ENCODE measurements at regions not wholly inside any gene's neighbourhood (a gene's known extent, or its start where the extent isn't known, plus 50 kb on each side); places are given as distances from the start of the nearest gene placed in this dataset.

DNA sequence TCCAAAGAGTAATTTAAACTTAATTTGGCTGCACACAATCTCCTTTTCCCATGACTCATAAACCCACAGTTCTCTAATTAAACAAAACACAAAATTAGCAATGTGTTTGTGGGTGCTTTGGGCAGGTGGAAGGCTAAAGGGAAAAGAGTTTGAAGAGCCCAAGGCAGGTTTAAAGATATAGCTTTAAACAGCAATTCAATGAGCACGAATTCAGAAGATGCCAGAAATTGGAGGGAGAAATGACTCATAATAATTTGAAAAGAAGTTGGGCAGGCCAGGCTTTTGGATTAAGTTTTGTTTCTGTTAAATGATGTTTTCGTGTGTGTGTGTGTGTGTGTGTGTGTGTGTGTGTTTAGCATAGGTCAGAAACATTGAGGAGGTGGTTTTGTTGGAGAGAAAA is 594.8 kb upstream of the ZEB2 start:
- H3K4me2 ChIP-seq (ENCODE audit: low read length), result no peak overlapping the region
- H3K79me2 ChIP-seq, result no peaks in the 10 kb centered on the region
- H3K9me3 ChIP-seq (ENCODE audit: control insufficient read depth, low read length), result no peaks in the 10 kb centered on the region
- H3K9ac ChIP-seq, result no peak overlapping the region
- H3K27ac ChIP-seq, result no peak overlapping the region
- no peak overlapping the region for H3K4me3 ChIP-seq (ENCODE audit: low read depth, low read length)
- no peaks in the 10 kb centered on the region for H3K4me1 ChIP-seq
- no peaks in the 10 kb centered on the region for H3K27me3 ChIP-seq (ENCODE audit: control insufficient read depth, insufficient read depth, low read length)
- TF ChIP-seq, protein P1, sequence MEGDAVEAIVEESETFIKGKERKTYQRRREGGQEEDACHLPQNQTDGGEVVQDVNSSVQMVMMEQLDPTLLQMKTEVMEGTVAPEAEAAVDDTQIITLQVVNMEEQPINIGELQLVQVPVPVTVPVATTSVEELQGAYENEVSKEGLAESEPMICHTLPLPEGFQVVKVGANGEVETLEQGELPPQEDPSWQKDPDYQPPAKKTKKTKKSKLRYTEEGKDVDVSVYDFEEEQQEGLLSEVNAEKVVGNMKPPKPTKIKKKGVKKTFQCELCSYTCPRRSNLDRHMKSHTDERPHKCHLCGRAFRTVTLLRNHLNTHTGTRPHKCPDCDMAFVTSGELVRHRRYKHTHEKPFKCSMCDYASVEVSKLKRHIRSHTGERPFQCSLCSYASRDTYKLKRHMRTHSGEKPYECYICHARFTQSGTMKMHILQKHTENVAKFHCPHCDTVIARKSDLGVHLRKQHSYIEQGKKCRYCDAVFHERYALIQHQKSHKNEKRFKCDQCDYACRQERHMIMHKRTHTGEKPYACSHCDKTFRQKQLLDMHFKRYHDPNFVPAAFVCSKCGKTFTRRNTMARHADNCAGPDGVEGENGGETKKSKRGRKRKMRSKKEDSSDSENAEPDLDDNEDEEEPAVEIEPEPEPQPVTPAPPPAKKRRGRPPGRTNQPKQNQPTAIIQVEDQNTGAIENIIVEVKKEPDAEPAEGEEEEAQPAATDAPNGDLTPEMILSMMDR (IDR thresholded peaks at IDR 0.05), result no peak
- H3K36me3 ChIP-seq (ENCODE audit: control insufficient read depth, insufficient read depth, low read length), result no peaks in the 10 kb centered on the region
- H2AFZ ChIP-seq, result no peak overlapping the region

DNA sequence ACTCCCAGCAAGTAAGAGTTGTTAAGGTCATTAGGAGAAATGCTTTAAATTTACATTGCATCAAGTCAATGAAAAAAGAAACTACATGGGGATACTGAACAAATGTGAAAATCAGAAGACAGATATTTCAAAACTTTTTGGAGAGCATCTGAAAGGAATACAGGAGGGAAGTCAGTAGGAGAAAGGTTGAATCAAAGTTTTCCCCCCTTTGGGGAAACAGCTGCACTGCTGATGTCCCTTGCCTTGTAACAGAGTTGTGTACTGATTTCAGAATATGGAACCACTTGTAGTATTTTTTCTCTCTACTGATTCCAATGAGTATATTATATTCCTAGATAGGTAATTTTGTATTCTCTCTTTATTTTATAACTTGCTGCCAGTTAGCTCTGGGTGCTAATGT is 592.5 kb upstream of the ZEB2 start:
- no peaks in the 10 kb centered on the region for H3K9me3 ChIP-seq (ENCODE audit: control insufficient read depth, low read length)
- no peaks in the 10 kb centered on the region for H3K79me2 ChIP-seq
- no peaks in the 10 kb centered on the region for H3K4me1 ChIP-seq
- no peak overlapping the region for H3K4me2 ChIP-seq (ENCODE audit: low read length)
- TF ChIP-seq, protein P1 (IDR thresholded peaks at IDR 0.05), result no peak
- H2AFZ ChIP-seq, result no peak overlapping the region
- no peaks in the 10 kb centered on the region for H3K27me3 ChIP-seq (ENCODE audit: control insufficient read depth, insufficient read depth, low read length)
- H3K36me3 ChIP-seq (ENCODE audit: control insufficient read depth, insufficient read depth, low read length), result no peaks in the 10 kb centered on the region
- no peak overlapping the region for H3K4me3 ChIP-seq (ENCODE audit: low read depth, low read length)
- no peak overlapping the region for H3K9ac ChIP-seq
- H3K27ac ChIP-seq, result no peak overlapping the region

DNA sequence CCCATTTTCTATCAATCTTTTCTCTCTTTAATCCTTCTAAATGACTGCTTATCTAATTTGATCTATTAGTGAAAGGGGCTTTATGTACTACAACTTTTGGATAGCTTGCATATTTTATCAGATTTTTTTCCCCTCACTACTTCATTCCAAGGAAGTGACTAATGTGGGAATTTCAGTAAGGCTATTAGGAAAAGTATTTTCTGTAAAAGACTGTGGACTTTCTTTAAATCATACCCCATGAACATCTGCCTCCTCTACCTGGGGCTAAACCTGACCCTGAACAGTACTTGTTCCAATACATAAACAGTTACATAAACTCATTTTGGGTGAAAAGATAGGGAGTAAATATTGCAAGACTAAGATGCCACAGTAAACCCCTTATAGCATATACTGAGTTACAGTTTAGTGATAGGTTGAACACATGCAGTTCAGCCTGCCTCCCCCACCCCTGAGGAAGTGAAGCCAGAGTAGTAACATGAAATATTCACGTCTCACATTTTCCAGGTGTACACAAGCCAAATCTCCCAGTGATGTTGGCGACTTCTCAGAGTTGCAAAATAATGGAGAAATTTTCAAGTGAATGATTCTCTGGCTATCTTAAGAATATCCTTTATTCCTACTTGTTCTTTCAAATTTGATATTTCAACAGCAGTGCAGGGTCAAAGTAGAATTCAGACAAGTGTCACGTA is 590.9 kb upstream of the ZEB2 start:
- Histone ChIP-seq H3K9ac (no peak overlapping the region), H3K4me2 (ENCODE audit: low read length) (no peak overlapping the region), H2AFZ (no peak overlapping the region), H3K4me3 (ENCODE audit: low read depth, low read length) (no peak overlapping the region), H3K79me2 (no peaks in the 10 kb centered on the region), H3K27me3 (ENCODE audit: control insufficient read depth, insufficient read depth, low read length) (no peaks in the 10 kb centered on the region), H3K27ac (no peak overlapping the region), H3K9me3 (ENCODE audit: control insufficient read depth, low read length) (no peaks in the 10 kb centered on the region), H3K4me1 (no peaks in the 10 kb centered on the region), H3K36me3 (ENCODE audit: control insufficient read depth, insufficient read depth, low read length) (no peaks in the 10 kb centered on the region)
- TF ChIP-seq, protein P1 (IDR thresholded peaks at IDR 0.05), result no peak

DNA sequence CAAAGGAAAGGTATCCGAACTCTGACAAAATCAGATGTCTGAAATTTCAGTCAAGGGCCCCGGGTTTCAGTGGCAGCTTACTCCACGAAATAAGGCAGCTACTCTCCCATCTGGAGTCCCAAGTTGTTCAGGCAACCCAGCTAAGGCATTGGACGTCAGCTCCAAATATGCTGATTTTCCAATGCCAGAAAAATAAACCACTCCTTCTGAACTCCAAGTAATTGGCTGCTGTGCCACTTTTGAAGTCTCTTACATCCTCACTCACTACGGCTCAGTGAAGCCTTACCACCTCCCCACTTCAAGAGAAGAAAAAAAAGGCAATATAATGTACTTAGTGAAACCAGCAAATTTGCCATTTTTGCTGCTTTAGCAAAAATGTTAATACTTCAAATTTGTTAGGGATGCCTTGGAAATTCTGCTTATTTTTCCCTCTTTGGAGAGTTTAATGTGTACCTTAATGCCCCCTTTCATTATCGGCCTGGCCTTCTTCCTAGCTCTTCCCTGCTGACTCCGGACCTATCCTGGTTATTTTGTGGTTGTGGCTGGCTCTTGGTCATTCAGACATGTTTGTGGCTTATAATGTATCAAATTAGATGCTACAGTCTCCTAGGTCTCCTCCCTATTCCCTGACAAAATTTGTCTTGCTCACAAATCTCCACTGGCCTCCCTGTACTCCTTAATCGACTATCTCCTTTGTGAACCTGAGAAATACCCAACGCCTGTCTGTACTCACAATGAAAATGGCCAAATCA is 589.2 kb upstream of the ZEB2 start:
- TF ChIP-seq, protein P1 (IDR thresholded peaks at IDR 0.05), result no peak
- Histone ChIP-seq H3K4me1 (no peaks in the 10 kb centered on the region), H3K4me3 (ENCODE audit: low read depth, low read length) (no peak overlapping the region), H3K9me3 (ENCODE audit: control insufficient read depth, low read length) (no peaks in the 10 kb centered on the region), H3K36me3 (ENCODE audit: control insufficient read depth, insufficient read depth, low read length) (no peaks in the 10 kb centered on the region), H3K79me2 (no peaks in the 10 kb centered on the region), H3K27me3 (ENCODE audit: control insufficient read depth, insufficient read depth, low read length) (no peaks in the 10 kb centered on the region), H3K4me2 (ENCODE audit: low read length) (no peak overlapping the region), H3K9ac (no peak overlapping the region), H3K27ac (no peak overlapping the region), H2AFZ (no peak overlapping the region)

Data from parathyroid adenoma (tissue), 2 donors.